H9 (cell line): ENCODE measurements at regions not wholly inside any gene's neighbourhood (a gene's known extent, or its start where the extent isn't known, plus 50 kb on each side); places are given as distances from the start of the nearest gene placed in this dataset.

Experiments
- DNase-seq: peaks from one replicate; pipeline ENCODE4 v3.0.0-alpha.2; 2017
- H2AFZ ChIP-seq: one replicate; pipeline ENCODE4 v1.6.1; 2013; ENCODE audit warnings: mild to moderate bottlenecking, low read length, control low read depth, moderate library complexity
- H2AK5ac ChIP-seq: 2 replicates; pipeline ENCODE4 v1.6.1; 2013; ENCODE audit warnings: low read length, control low read depth, mixed read lengths; ENCODE audit not compliant: insufficient read length
- H2BK120ac ChIP-seq: one replicate; pipeline ENCODE4 v1.6.1; 2013; ENCODE audit warnings: low read depth, mild to moderate bottlenecking, low read length, control low read depth, inconsistent platforms; ENCODE audit not compliant: poor library complexity, severe bottlenecking
- H2BK12ac ChIP-seq: 2 replicates; pipeline ENCODE4 v1.6.1; 2013; ENCODE audit warnings: low read length, control low read depth, mixed read lengths, low read depth; ENCODE audit not compliant: insufficient read length
- H2BK15ac ChIP-seq: 2 replicates; pipeline ENCODE4 v1.6.1; 2013; ENCODE audit warnings: low read depth, low read length, control low read depth
- H2BK20ac ChIP-seq: one replicate; pipeline ENCODE4 v1.6.1; 2013; ENCODE audit warnings: low read depth, mild to moderate bottlenecking, low read length, control low read depth, inconsistent platforms; ENCODE audit not compliant: poor library complexity, severe bottlenecking
- H2BK5ac ChIP-seq: 2 replicates; pipeline ENCODE4 v1.6.1; 2013; ENCODE audit warnings: low read length, control low read depth, mixed read lengths; ENCODE audit not compliant: insufficient read length
- H3K14ac ChIP-seq: 2 replicates; pipeline ENCODE4 v1.6.1; 2013; ENCODE audit warnings: low read length, control low read depth; ENCODE audit not compliant: insufficient read depth
- H3K18ac ChIP-seq: 2 replicates; pipeline ENCODE4 v1.6.1; 2013; ENCODE audit warnings: low read depth, mild to moderate bottlenecking, mixed read lengths, low read length, control low read depth; ENCODE audit not compliant: insufficient read length
- H3K23ac ChIP-seq: 2 replicates; pipeline ENCODE4 v1.6.1; 2013; ENCODE audit warnings: low read length, control low read depth, mixed read lengths, low read depth; ENCODE audit not compliant: insufficient read length
- H3K23me2 ChIP-seq: 2 replicates; pipeline ENCODE4 v1.6.1; 2013; ENCODE audit warnings: low read depth, mild to moderate bottlenecking, mixed read lengths, low read length, control low read depth; ENCODE audit not compliant: insufficient read length, poor library complexity, severe bottlenecking
- H3K27ac ChIP-seq: 2 replicates; pipeline ENCODE4 v1.5.1; 2013; ENCODE audit warnings: low read length, control low read depth, mixed read lengths, low read depth; ENCODE audit not compliant: insufficient read length
- H3K27me3 ChIP-seq: 2 replicates; pipeline ENCODE4 v1.6.1; 2013; ENCODE audit warnings: low read length, control low read depth, inconsistent platforms; ENCODE audit not compliant: insufficient read depth
- H3K4ac ChIP-seq: 2 replicates; pipeline ENCODE4 v1.6.1; 2013; ENCODE audit warnings: low read depth, mild to moderate bottlenecking, control low read depth, inconsistent platforms, low read length, moderate library complexity
- H3K4me1 ChIP-seq: 2 replicates; pipeline ENCODE4 v1.6.1; 2013; ENCODE audit warnings: low read length, control low read depth, inconsistent platforms; ENCODE audit not compliant: insufficient read depth
- H3K4me2 ChIP-seq: 2 replicates; pipeline ENCODE4 v1.6.1; 2013; ENCODE audit warnings: low read length, control low read depth, mixed read lengths; ENCODE audit not compliant: insufficient read length, insufficient read depth
- H3K56ac ChIP-seq: 2 replicates; pipeline ENCODE4 v1.6.1; 2013; ENCODE audit warnings: low read depth, mild to moderate bottlenecking, mixed read lengths, low read length, control low read depth; ENCODE audit not compliant: insufficient read length
- H3K79me1 ChIP-seq: 2 replicates; pipeline ENCODE4 v1.6.1; 2013; ENCODE audit warnings: low read depth, mild to moderate bottlenecking, moderate library complexity, low read length, control low read depth, inconsistent platforms; ENCODE audit not compliant: insufficient read depth, poor library complexity, severe bottlenecking
- H3K79me2 ChIP-seq: 2 replicates; pipeline ENCODE4 v1.6.1; 2013; ENCODE audit warnings: low read length, control low read depth, inconsistent platforms; ENCODE audit not compliant: insufficient read depth
- H3K9ac ChIP-seq: 2 replicates; pipeline ENCODE4 v1.6.1; 2013; ENCODE audit warnings: low read length, control low read depth, mixed read lengths; ENCODE audit not compliant: insufficient read length; ENCODE audit errors: extremely low read depth
- H3K9me3 ChIP-seq: one replicate; pipeline ENCODE4 v1.6.1; 2013; ENCODE audit warnings: low read depth, low read length, inconsistent platforms; ENCODE audit not compliant: control insufficient read depth
- H3T11ph ChIP-seq: one replicate; pipeline ENCODE4 v1.6.1; 2013; ENCODE audit warnings: mild to moderate bottlenecking, low read length, control low read depth, inconsistent platforms
- H4K20me1 ChIP-seq: one replicate; pipeline ENCODE4 v1.6.1; 2013; ENCODE audit not compliant: control insufficient read depth, insufficient read length, insufficient read depth
- H4K5ac ChIP-seq: 2 replicates; pipeline ENCODE4 v1.6.1; 2013; ENCODE audit warnings: low read depth, mild to moderate bottlenecking, mixed read lengths, low read length, control low read depth; ENCODE audit not compliant: insufficient read length
- H4K8ac ChIP-seq: replicated peaks from 2 replicates; pipeline ENCODE4 v1.6.1; 2013; ENCODE audit warnings: low read length, control low read depth, mixed read lengths, low read depth; ENCODE audit not compliant: insufficient read length
- H4K91ac ChIP-seq: 2 replicates; pipeline ENCODE4 v1.6.1; 2013; ENCODE audit warnings: low read depth, mild to moderate bottlenecking, moderate library complexity, mixed read lengths, low read length, control low read depth; ENCODE audit not compliant: insufficient read length
- H3K27ac Mint-ChIP-seq, 3 experiments: 2 replicates in 2 of 3; 3 replicates in 1 of 3; pipeline ENCODE4 v1.8.0; 2020 to 2021; ENCODE audit warnings: mixed read lengths in 3 of 3, mild to moderate bottlenecking in 1 of 3, moderate library complexity in 1 of 3
- H3K27me3 Mint-ChIP-seq: 2 replicates; pipeline ENCODE4 v1.8.0; 2021; ENCODE audit warnings: low read depth, mild to moderate bottlenecking, moderate library complexity, mixed read lengths
- H3K36me3 Mint-ChIP-seq, 3 experiments: 2 replicates in 2 of 3; 3 replicates in 1 of 3; pipeline ENCODE4 v1.8.0; 2020 to 2021; ENCODE audit warnings: low read depth in 3 of 3, mixed read lengths in 3 of 3; ENCODE audit not compliant: insufficient read depth in 1 of 3
- H3K4me1 Mint-ChIP-seq, 2 experiments: 2 replicates each; pipeline ENCODE4 v1.8.0; 2020; ENCODE audit warnings: mixed read lengths in 2 of 2
- H3K4me3 Mint-ChIP-seq, 2 experiments: 2 replicates in 1 of 2; 3 replicates in 1 of 2; pipeline ENCODE4 v1.8.0; 2020 to 2021; ENCODE audit warnings: mild to moderate bottlenecking in 2 of 2, mixed read lengths in 2 of 2, moderate library complexity in 1 of 2
- H3K9me3 Mint-ChIP-seq, 2 experiments: 2 replicates in 1 of 2; 3 replicates in 1 of 2; pipeline ENCODE4 v1.8.0; 2020; ENCODE audit warnings: mild to moderate bottlenecking in 2 of 2, mixed read lengths in 2 of 2, moderate library complexity in 1 of 2
- WGBS: extraction: QIAGEN DNeasy Blood & Tissue Kit; methylation state at CpG from one replicate; pipeline ENCODE4 v1.1.7; 2013; ENCODE audit warnings: missing lambda C conversion rate, low lambda C conversion rate, mixed read lengths; ENCODE audit not compliant: insufficient read length; ENCODE audit errors: extremely low coverage; 5-methylcytosine and 5-hydroxymethylcytosine counted together
- TF ChIP-seq, protein P1 (sequence below): fragments of 200-600 bp; sonication (generic); conservative IDR thresholded peaks from 3 replicates; pipeline ENCODE4 v1.8.0; 2021; ENCODE audit warnings: antibody characterized with exemption, mild to moderate bottlenecking

DNA sequence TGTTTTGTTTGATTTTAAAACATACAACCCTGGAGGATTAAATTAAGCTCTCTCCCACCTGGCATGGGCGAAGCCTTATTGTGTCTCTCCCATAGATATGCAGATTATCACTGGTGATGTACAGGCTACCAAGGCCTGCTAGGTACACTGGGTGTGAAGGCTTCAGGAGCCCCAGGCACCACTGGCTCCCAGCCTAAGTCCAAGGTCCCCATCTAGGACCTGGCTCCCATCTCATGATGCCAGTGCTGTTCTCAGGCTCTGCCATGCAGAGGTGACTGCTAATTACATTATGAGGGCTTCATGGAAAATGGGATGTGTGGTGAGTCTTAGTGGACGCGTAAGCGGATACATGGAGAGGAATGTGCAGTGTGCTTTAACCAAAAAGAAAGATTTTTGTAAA lies 201.2 kb upstream of the KLHL29 start:
- Histone ChIP-seq H3K4ac (no peak overlapping the region), H3K4me2 (no peak overlapping the region), H3T11ph (no peak overlapping the region), H3K27ac (no peak overlapping the region), H4K5ac (no peak overlapping the region), H3K56ac (no peak overlapping the region), H3K27me3 (no peaks in the 10 kb centered on the region), H3K18ac (no peak overlapping the region), H3K14ac (peak overlapping the region; percentile 52; the same call in 1 of the 2 replicates), H2BK12ac (no peak overlapping the region), H3K23ac (no peak overlapping the region), H2BK15ac (no peak overlapping the region), H3K4me1 (no peaks in the 10 kb centered on the region), H3K79me2 (no peaks in the 10 kb centered on the region), H3K79me1 (no peaks in the 10 kb centered on the region), H4K8ac (no peak overlapping the region), H2BK5ac (no peak overlapping the region), H4K20me1 (no peaks in the 10 kb centered on the region), H3K9ac (no peak overlapping the region), H2BK20ac (no peak overlapping the region), H2BK120ac (no peak overlapping the region), H3K9me3 (no peaks in the 10 kb centered on the region), H2AK5ac (no peak overlapping the region), H3K23me2 (no peaks in the 10 kb centered on the region), H2AFZ (no peak overlapping the region), H4K91ac (no peak overlapping the region)
- DNase-seq: no peak
- H3K36me3 Mint-ChIP-seq: peaks cover 0 to 4% (median 2%) of the 10 kb centered on the region in 3 experiments; a peak in 2 of 7 replicates
- no peak overlapping the region for H3K27ac Mint-ChIP-seq
- TF ChIP-seq, protein P1, sequence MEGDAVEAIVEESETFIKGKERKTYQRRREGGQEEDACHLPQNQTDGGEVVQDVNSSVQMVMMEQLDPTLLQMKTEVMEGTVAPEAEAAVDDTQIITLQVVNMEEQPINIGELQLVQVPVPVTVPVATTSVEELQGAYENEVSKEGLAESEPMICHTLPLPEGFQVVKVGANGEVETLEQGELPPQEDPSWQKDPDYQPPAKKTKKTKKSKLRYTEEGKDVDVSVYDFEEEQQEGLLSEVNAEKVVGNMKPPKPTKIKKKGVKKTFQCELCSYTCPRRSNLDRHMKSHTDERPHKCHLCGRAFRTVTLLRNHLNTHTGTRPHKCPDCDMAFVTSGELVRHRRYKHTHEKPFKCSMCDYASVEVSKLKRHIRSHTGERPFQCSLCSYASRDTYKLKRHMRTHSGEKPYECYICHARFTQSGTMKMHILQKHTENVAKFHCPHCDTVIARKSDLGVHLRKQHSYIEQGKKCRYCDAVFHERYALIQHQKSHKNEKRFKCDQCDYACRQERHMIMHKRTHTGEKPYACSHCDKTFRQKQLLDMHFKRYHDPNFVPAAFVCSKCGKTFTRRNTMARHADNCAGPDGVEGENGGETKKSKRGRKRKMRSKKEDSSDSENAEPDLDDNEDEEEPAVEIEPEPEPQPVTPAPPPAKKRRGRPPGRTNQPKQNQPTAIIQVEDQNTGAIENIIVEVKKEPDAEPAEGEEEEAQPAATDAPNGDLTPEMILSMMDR: no peak
- peaks cover 10 to 25% of the 10 kb centered on the region in 2 experiments for H3K9me3 Mint-ChIP-seq
- WGBS: no CpG with 5 or more reads among the region's 4 CpGs
- peaks cover 0 to 3% of the 10 kb centered on the region in 2 experiments; a peak in 2 of 4 replicates for H3K4me1 Mint-ChIP-seq
- no peak overlapping the region for H3K4me3 Mint-ChIP-seq
- peaks cover 5% of the 10 kb centered on the region for H3K27me3 Mint-ChIP-seq
